HEK293 (cell line): ENCODE measurements at regions not wholly inside any gene's neighbourhood (a gene's known extent, or its start where the extent isn't known, plus 50 kb on each side); places are given as distances from the start of the nearest gene placed in this dataset.

Experiments used
- ELK4 ChIP-seq: IDR thresholded peaks from 2 replicates; pipeline ENCODE4 v1.6.1; 2011; ENCODE audit warnings: mild to moderate bottlenecking, low read depth, low read length, borderline replicate concordance
- ZBTB7A ChIP-seq: fragments of 450-650 bp; formaldehyde crosslinking; IDR thresholded peaks from 2 replicates; pipeline ENCODE4 v1.5.1; 2016; ENCODE audit warnings: low read depth, missing biosample characterization, missing genetic modification characterization
- ZNF18 ChIP-seq: fragments of 450-650 bp; formaldehyde crosslinking; IDR thresholded peaks from 2 replicates; pipeline ENCODE4 v1.5.1; 2016; ENCODE audit warnings: missing biosample characterization, missing genetic modification characterization

- TF ChIP-seq ELK4, result no peak
- TF ChIP-seq ZNF18, result no peak
- no peak for TF ChIP-seq ZBTB7A (tag by site-specific recombination)
These were observed 472.4 kb downstream of the ANKRD7 start for GRCh38 chr7:118696879-118697278.
